A673 (cell line): ENCODE measurements at regions not wholly inside any gene's neighbourhood (a gene's known extent, or its start where the extent isn't known, plus 50 kb on each side); places are given as distances from the start of the nearest gene placed in this dataset.

ENCODE experiments used
- BruUV-seq: library from RNA; stranded (reverse); fragments of 400-500 nt; replicated peaks from 2 replicates; lab custom pipeline; 2021; lab: Mats Ljungman, UMichigan
- CTCF ChIA-PET: fragments of 300-600 bp; sonication (Branson Sonifier 250); formaldehyde crosslinking; loops from one replicate; lab custom pipeline; 2022; ENCODE audit warnings: antibody characterized with exemption; lab: Charles Lee
- POLR2A ChIA-PET: fragments of 300-600 bp; sonication (Branson Sonifier 250); formaldehyde crosslinking; loops from one replicate; lab custom pipeline; 2022; ENCODE audit warnings: antibody characterized with exemption; ENCODE audit not compliant: low non-redundant PET; lab: Charles Lee
- DNase-seq: peaks from one replicate; pipeline ENCODE4 v3.0.0-alpha.2; 2015; ENCODE audit warnings: low spot score
- H3K27ac ChIP-seq: fragments of 200-600 bp; sonication (generic); 2 replicates; pipeline ENCODE4 v1.5.1; 2016; ENCODE audit warnings: mixed run types, low read depth, mild to moderate bottlenecking, mixed read lengths, antibody characterized with exemption, low read length; ENCODE audit not compliant: poor library complexity, severe bottlenecking
- H3K27me3 ChIP-seq: fragments of 200-600 bp; sonication (generic); replicated peaks from 2 replicates; pipeline ENCODE4 v1.6.1; 2017; ENCODE audit warnings: mixed run types, low read depth, mild to moderate bottlenecking, mixed read lengths, antibody characterized with exemption, low read length; ENCODE audit not compliant: insufficient read depth, poor library complexity
- H3K36me3 ChIP-seq: fragments of 200-600 bp; sonication (generic); 2 replicates; pipeline ENCODE4 v1.6.1; 2016; ENCODE audit warnings: mixed run types, mild to moderate bottlenecking, mixed read lengths, antibody characterized with exemption, low read length; ENCODE audit not compliant: insufficient read depth, poor library complexity, severe bottlenecking
- H3K4me1 ChIP-seq: fragments of 200-600 bp; sonication (generic); 2 replicates; pipeline ENCODE4 v1.6.1; 2017; ENCODE audit warnings: mixed run types, mild to moderate bottlenecking, mixed read lengths, antibody characterized with exemption, low read length; ENCODE audit not compliant: insufficient read depth, poor library complexity, severe bottlenecking
- H3K4me3 ChIP-seq: fragments of 200-600 bp; sonication (generic); 2 replicates; pipeline ENCODE4 v1.5.1; 2016; ENCODE audit warnings: low read depth, mixed run types, mild to moderate bottlenecking, mixed read lengths, low read length; ENCODE audit not compliant: poor library complexity, severe bottlenecking
- H3K9me3 ChIP-seq: fragments of 200-600 bp; sonication (generic); 2 replicates; pipeline ENCODE4 v1.6.1; 2016; ENCODE audit warnings: mixed run types, low read depth, mild to moderate bottlenecking, mixed read lengths, antibody characterized with exemption, low read length; ENCODE audit not compliant: poor library complexity, severe bottlenecking
- EZH2 ChIP-seq: fragments of 200-600 bp; sonication (generic); IDR thresholded peaks from 2 replicates; pipeline ENCODE4 v1.6.1; 2017; ENCODE audit warnings: borderline replicate concordance, low read depth, mild to moderate bottlenecking, mixed read lengths, antibody characterized with exemption, low read length; ENCODE audit not compliant: poor library complexity, severe bottlenecking
- intact Hi-C: fragments of 100-400 bp; cut with micrococcal nuclease; formaldehyde crosslinking; loops from one replicate; pipeline ENCODE4 v1.10.0; 2022; ENCODE audit not compliant: unreplicated experiment
- TF ChIP-seq, protein P1 (sequence below): fragments of 300-800, 200-600 bp; sonication (generic); conservative IDR thresholded peaks from 2 replicates; pipeline ENCODE4 v1.5.1; 2017; ENCODE audit warnings: low read depth, mild to moderate bottlenecking, antibody characterized with exemption, low read length, moderate library complexity, mixed read lengths

DNA sequence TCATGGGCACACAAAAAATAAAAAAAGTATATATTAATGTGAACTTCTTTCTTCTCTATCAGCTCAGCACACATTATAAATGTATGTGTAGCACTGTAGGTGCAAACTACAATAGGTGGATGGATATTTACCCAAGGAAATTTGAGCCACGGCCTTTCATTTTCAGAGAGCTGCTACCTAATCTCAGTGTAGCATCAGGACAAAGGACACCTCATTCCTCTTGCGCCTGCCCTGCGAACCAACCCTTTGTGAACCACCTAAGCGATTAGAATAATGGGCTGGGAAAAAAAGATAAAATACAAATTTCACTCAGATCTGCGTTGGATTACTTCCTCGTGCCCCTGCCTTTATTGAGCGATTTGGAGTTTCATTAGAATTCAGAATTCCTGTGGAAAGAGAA lies 263.2 kb downstream of the NR2F2 start:
- ChIA-PET CTCF (no interaction called here), POLR2A (no interaction called here)
- BruUV-seq: no TSS peak
- Histone ChIP-seq H3K4me3 (no peak overlapping the region), H3K4me1 (no peaks in the 10 kb centered on the region), H3K27me3 (no peaks in the 10 kb centered on the region), H3K27ac (no peak overlapping the region), H3K36me3 (no peaks in the 10 kb centered on the region), H3K9me3 (no peaks in the 10 kb centered on the region)
- TF ChIP-seq, protein P1, sequence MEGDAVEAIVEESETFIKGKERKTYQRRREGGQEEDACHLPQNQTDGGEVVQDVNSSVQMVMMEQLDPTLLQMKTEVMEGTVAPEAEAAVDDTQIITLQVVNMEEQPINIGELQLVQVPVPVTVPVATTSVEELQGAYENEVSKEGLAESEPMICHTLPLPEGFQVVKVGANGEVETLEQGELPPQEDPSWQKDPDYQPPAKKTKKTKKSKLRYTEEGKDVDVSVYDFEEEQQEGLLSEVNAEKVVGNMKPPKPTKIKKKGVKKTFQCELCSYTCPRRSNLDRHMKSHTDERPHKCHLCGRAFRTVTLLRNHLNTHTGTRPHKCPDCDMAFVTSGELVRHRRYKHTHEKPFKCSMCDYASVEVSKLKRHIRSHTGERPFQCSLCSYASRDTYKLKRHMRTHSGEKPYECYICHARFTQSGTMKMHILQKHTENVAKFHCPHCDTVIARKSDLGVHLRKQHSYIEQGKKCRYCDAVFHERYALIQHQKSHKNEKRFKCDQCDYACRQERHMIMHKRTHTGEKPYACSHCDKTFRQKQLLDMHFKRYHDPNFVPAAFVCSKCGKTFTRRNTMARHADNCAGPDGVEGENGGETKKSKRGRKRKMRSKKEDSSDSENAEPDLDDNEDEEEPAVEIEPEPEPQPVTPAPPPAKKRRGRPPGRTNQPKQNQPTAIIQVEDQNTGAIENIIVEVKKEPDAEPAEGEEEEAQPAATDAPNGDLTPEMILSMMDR: no peak
- TF ChIP-seq EZH2: no peak
- intact Hi-C loops: no loop called here
- no peak for DNase-seq

DNA sequence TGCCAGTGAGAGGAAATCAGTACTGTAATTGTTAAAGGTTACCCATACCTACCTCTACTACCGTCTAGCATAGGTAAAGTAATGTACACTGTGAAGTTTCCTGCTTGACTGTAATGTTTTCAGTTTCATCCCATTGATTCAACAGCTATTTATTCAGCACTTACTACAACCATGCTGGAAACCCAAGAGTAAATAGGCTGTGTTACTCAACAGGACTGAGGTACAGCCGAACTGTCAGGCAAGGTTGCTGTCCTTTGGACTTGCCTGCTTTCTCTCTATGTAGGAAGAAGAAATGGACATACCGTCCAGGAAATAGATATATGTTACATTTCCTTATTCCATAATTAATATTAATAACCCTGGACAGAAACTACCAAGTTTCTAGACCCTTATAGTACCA lies 265.5 kb downstream of the NR2F2 start:
- Histone ChIP-seq H3K36me3 (no peaks in the 10 kb centered on the region), H3K4me3 (no peak overlapping the region), H3K4me1 (peaks cover 1% of the 10 kb centered on the region), H3K27me3 (no peaks in the 10 kb centered on the region), H3K27ac (no peak overlapping the region), H3K9me3 (no peaks in the 10 kb centered on the region)
- ChIA-PET POLR2A (no interaction called here), CTCF (no interaction called here)
- TF ChIP-seq, protein P1: no peak
- no peak for TF ChIP-seq EZH2
- no TSS peak for BruUV-seq
- DNase-seq: no peak
- intact Hi-C loops: no loop called here

DNA sequence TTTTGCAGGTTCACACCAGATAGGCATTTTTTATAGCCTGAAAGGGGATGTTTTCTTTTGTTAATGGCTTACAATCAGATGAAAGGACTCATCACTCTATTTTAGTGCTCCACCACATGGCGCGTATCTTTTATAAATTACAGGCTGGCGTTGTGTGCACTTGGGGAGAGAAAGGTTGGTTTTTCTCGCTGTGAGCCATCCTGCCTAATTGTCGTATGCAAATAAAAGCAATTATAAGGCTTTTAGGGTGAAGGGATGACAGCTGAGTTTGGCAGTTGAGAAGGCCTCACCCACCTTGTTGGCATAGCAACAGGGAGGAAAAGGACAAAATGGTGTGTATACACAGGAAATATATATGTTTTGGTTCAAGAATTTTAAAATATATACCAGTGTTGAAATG lies 268.0 kb downstream of the NR2F2 start:
- DNase-seq: peak; percentile 29
- CTCF ChIA-PET: no interaction called here
- POLR2A ChIA-PET: no interaction called here
- BruUV-seq: no TSS peak
- Histone ChIP-seq H3K4me3 (no peak overlapping the region), H3K27me3 (no peaks in the 10 kb centered on the region), H3K27ac (no peak overlapping the region), H3K9me3 (no peaks in the 10 kb centered on the region), H3K36me3 (no peaks in the 10 kb centered on the region), H3K4me1 (peaks cover 3% of the 10 kb centered on the region)
- intact Hi-C loops: no loop called here
- TF ChIP-seq, protein P1: no peak
- TF ChIP-seq EZH2: no peak
